Body of pancreas (tissue), 4 donors: ENCODE measurements at regions not wholly inside any gene's neighbourhood (a gene's known extent, or its start where the extent isn't known, plus 50 kb on each side); places are given as distances from the start of the nearest gene placed in this dataset.

Experiments
- ATAC-seq: fragments of 150-250 bp; one replicate; pipeline ENCODE4 v1.9.1; 2016
- DNase-seq, 4 donors: peaks; one replicate each; pipeline ENCODE4 v3.0.0-alpha.2; 2019
- H3K27ac ChIP-seq, 4 donors: fragments of 200-600 bp; sonication (generic); 1 replicate in 3 of 4; 2 replicates in 1 of 4; pipeline versions ENCODE4 v1.5.1 to v1.6.1; 2016 to 2019; ENCODE audit warnings: mild to moderate bottlenecking in 1 of 4, mixed read lengths in 1 of 4, moderate library complexity in 1 of 4
- H3K27me3 ChIP-seq, 2 donors: fragments of 200-600 bp; sonication (generic); one replicate each; pipeline ENCODE4 v1.6.0; 2016; ENCODE audit warnings: mild to moderate bottlenecking in 1 of 2
- H3K36me3 ChIP-seq, 2 donors: fragments of 200-600 bp; sonication (generic); replicated peaks in 1 of 2; 2 replicates each; pipeline ENCODE4 v1.5.1; 2016; ENCODE audit warnings: low read depth in 2 of 2; ENCODE audit not compliant: insufficient read depth in 1 of 2
- H3K4me1 ChIP-seq: fragments of 200-600 bp; sonication (generic); one replicate; pipeline ENCODE4 v1.6.0; 2016
- H3K4me3 ChIP-seq, 2 donors: fragments of 200-600 bp; sonication (generic); 1 replicate in 1 of 2; 2 replicates in 1 of 2; pipeline ENCODE4 v1.5.1; 2016 to 2019
- H3K9me3 ChIP-seq, 3 donors: fragments of 200-600 bp; sonication (generic); 1 replicate in 2 of 3; 2 replicates in 1 of 3; pipeline ENCODE4 v1.5.1; 2016
- POLR2A ChIP-seq, 3 donors: fragments of 450-650 bp; IDR thresholded peaks; one replicate each; pipeline ENCODE4 v1.6.1; 2016; ENCODE audit warnings: antibody characterized with exemption in 3 of 3, mild to moderate bottlenecking in 2 of 3
- WGBS, 2 donors: methylation state at CpG; one replicate each; pipeline ENCODE4 v1.1.5; 2017; 5-methylcytosine and 5-hydroxymethylcytosine counted together
- intact Hi-C: fragments of 100-400 bp; cut with DNase I; formaldehyde crosslinking; loops from one replicate; pipeline ENCODE4 v1.15.1; 2023
- TF ChIP-seq, protein P1 (sequence below), 7 experiments: fragments of 450-650 bp in 4 of 7; fragments of 200-600 bp in 3 of 7; sonication (generic) in 3 of 7; IDR thresholded peaks; one replicate each; pipeline ENCODE4 v1.5.1; 2016 to 2019; ENCODE audit warnings: antibody characterized with exemption in 7 of 7

DNA sequence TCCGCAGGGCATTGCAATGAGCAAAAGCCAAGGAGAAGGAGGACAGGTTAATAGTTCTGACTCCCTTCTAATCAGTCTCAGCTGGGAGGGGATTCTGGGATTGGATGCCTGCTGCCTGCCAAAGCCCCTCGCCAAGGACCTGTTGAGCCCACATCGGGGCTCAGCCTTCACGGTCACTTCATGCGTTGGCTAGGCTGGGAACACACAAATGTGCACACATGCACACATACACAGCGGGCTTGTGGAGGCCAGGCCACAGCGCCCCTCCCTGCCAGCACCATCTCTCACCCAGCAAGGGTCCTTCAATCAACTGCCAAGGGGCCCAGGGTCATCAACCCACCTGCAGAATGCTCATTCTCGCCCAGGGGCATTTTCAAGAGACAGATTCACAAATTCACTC lies 113.9 kb downstream of the C5orf15 start:
- Histone ChIP-seq H3K9me3 (no peaks in the 10 kb centered on the region), H3K4me3 (no peak overlapping the region), H3K27me3 (no peaks in the 10 kb centered on the region), H3K4me1 (no peaks in the 10 kb centered on the region), H3K27ac (no peak overlapping the region), H3K36me3 (no peaks in the 10 kb centered on the region)
- ATAC-seq (no peak), DNase-seq (no peak)
- TF ChIP-seq, protein P1, sequence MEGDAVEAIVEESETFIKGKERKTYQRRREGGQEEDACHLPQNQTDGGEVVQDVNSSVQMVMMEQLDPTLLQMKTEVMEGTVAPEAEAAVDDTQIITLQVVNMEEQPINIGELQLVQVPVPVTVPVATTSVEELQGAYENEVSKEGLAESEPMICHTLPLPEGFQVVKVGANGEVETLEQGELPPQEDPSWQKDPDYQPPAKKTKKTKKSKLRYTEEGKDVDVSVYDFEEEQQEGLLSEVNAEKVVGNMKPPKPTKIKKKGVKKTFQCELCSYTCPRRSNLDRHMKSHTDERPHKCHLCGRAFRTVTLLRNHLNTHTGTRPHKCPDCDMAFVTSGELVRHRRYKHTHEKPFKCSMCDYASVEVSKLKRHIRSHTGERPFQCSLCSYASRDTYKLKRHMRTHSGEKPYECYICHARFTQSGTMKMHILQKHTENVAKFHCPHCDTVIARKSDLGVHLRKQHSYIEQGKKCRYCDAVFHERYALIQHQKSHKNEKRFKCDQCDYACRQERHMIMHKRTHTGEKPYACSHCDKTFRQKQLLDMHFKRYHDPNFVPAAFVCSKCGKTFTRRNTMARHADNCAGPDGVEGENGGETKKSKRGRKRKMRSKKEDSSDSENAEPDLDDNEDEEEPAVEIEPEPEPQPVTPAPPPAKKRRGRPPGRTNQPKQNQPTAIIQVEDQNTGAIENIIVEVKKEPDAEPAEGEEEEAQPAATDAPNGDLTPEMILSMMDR (IDR thresholded peaks at IDR 0.05) = no peak
- no peak for TF ChIP-seq POLR2A (IDR thresholded peaks at IDR 0.05)
- 73 to 82% methylated on average over 6 to 8 of the region's 8 CpGs for WGBS, 2 donors
- intact Hi-C loops = no loop called here

DNA sequence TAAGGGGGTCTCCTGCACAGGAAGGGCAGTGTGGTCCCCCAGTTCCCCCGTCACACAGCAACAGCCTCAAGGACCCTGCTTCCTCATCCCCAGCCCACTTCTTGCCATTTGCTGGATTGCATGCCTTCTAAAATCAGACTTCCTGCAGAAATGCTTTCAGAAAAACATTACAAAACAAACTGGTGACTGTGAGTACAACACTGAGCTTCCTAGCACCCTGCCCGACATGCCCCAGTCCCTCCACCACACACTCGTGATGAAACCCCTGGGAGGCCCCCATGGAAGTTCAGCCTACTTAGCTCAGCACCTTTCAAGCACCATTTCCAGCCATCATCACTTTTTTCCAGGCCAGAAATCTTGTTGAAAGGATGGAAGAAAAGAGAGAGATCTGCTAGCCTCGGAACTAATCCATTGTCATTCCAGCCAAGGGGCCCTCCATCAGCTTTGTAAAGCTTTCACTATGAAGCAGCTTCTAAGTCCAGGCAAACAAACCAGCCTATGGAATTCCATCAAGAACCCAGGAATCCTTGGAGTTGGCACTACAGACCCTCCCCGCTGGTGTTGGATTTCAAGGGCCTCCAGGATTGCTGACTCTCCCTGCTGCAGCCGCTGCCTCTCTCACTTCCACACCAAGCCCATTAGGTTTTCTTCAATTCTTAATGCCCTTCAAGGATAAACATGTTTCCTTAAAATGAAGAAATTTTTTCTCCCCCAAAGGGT lies 114.6 kb downstream of the C5orf15 start:
- Histone ChIP-seq H3K27ac (no peak overlapping the region), H3K4me1 (no peaks in the 10 kb centered on the region), H3K4me3 (no peak overlapping the region), H3K36me3 (no peaks in the 10 kb centered on the region), H3K27me3 (no peaks in the 10 kb centered on the region), H3K9me3 (no peaks in the 10 kb centered on the region)
- 57 to 71% methylated on average over 6 of the region's 6 CpGs for WGBS, 2 donors
- DNase-seq (no peak), ATAC-seq (no peak)
- intact Hi-C loops = no loop called here
- TF ChIP-seq POLR2A (IDR thresholded peaks at IDR 0.05) = no peak
- TF ChIP-seq, protein P1 (IDR thresholded peaks at IDR 0.05) = no peak

DNA sequence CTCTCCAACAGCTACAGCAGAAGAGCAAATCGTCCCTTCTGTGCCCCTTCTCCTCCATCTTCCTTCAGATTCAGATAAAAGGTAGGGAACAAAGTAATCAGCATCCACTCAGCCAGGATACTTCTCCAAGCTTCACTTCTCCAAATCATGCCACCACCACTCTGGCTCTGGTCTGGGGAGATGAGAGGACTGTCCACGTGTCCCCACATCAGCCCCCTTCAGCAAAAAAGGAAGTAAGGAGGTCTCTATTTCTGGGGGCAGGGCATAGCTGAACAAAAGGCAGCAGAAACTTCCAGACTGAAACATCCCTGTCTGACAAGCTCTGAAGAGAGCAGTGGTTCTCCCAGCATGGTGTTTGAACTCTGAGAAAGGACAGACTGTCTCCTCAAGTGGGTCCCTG lies 116.9 kb downstream of the C5orf15 start:
- H3K27me3 ChIP-seq = no peaks in the 10 kb centered on the region
- no peaks in the 10 kb centered on the region for H3K36me3 ChIP-seq
- no peak overlapping the region for H3K4me3 ChIP-seq
- H3K27ac ChIP-seq = no peak overlapping the region
- DNase-seq (no peak), ATAC-seq (no peak)
- no peak for TF ChIP-seq POLR2A (IDR thresholded peaks at IDR 0.05)
- TF ChIP-seq, protein P1 (IDR thresholded peaks at IDR 0.05) = no peak
- no peaks in the 10 kb centered on the region for H3K4me1 ChIP-seq
- intact Hi-C loops = no loop called here
- 44 to 63% methylated on average over 2 of the region's 2 CpGs for WGBS, 2 donors
- H3K9me3 ChIP-seq = no peaks in the 10 kb centered on the region

DNA sequence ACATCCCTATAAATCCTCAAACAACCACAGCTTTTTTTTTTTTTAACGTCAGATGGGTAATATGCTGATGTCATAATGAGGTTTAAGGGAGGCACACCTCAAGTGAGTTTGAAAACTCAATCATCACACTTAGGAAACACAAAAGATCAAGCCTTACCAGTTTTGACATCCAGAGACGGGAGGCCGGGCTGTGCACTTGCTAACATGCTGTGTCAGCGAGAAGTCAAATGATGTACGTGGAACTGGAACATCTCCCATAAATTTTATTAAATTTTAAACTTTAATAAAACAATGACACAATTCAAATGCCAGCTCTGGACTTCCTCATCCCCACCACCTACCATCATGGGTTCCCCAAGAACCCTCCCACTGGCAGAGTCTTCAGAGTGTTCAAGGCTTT lies 117.6 kb downstream of the C5orf15 start:
- no peak for ATAC-seq
- 66 to 70% methylated on average over 5 of the region's 5 CpGs for WGBS, 2 donors
- intact Hi-C loops = no loop called here
- Histone ChIP-seq H3K9me3 (no peaks in the 10 kb centered on the region), H3K27me3 (no peaks in the 10 kb centered on the region), H3K27ac (no peak overlapping the region), H3K36me3 (no peaks in the 10 kb centered on the region), H3K4me1 (no peaks in the 10 kb centered on the region), H3K4me3 (no peak overlapping the region)
- DNase-seq = no peak
- TF ChIP-seq, protein P1 (IDR thresholded peaks at IDR 0.05) = no peak
- no peak for TF ChIP-seq POLR2A (IDR thresholded peaks at IDR 0.05)

DNA sequence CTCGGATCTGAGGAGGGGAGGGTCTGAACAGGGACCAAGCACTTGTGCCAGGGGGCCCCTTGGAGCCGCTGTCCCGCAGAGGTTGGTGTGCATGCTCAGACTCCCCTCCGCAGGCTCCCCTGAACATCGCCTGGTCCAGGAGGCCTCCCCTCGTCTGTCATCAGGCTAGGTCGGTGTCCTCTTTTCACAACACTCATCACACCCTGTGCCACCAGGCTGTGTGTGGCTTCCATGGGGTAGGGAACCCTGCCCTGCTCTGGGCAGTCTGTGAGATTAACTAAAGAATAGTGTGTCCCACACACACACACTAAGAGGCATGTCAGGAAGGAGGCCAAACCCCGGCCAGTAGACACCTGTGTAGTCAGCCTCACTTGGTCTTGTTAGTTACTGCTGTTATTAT lies 119.3 kb downstream of the C5orf15 start:
- WGBS, 2 donors = 66 to 81% methylated on average over 7 to 8 of the region's 8 CpGs
- intact Hi-C loops = no loop called here
- no peaks in the 10 kb centered on the region for H3K27me3 ChIP-seq
- DNase-seq = no peak
- no peak for ATAC-seq
- no peaks in the 10 kb centered on the region for H3K36me3 ChIP-seq
- no peak overlapping the region for H3K4me3 ChIP-seq
- no peaks in the 10 kb centered on the region for H3K9me3 ChIP-seq
- no peak overlapping the region for H3K27ac ChIP-seq
- TF ChIP-seq, protein P1 (IDR thresholded peaks at IDR 0.05) = no peak
- TF ChIP-seq POLR2A (IDR thresholded peaks at IDR 0.05) = no peak
- no peaks in the 10 kb centered on the region for H3K4me1 ChIP-seq
